Pancreas (tissue), 10 donors: ENCODE measurements at regions not wholly inside any gene's neighbourhood (a gene's known extent, or its start where the extent isn't known, plus 50 kb on each side); places are given as distances from the start of the nearest gene placed in this dataset.
"Not testable (repeated sequence)": the region's sequence is repeated elsewhere in the genome, so short reads cannot be mapped to it uniquely, and the experiment has no call there.

Experiments
- ATAC-seq, 4 donors: fragments of 200-7000 bp; cut with Tn5 transposase; one replicate each; pipeline versions ENCODE4 v1.8.0 to v1.9.1; 2020; ENCODE audit warnings: mild to moderate bottlenecking in 4 of 4, moderate library complexity in 4 of 4
- DNase-seq, 6 donors: peaks; one replicate each; pipeline ENCODE4 v3.0.0-alpha.2; 2020
- FAIRE-seq: peaks from 2 replicates; lab custom pipeline; 2012; peaks lifted over from hg19 to GRCh38; lab: Jason Lieb, UNC
- H3K27ac ChIP-seq, 4 donors: fragments of 200-600 bp; sonication (generic); 1 replicate in 3 of 4; 2 replicates in 1 of 4; pipeline versions ENCODE4 v1.5.0 to v1.8.0; 2020
- H3K27me3 ChIP-seq, 4 donors: fragments of 200-600 bp; one replicate each; pipeline ENCODE4 v1.8.0; 2021
- H3K36me3 ChIP-seq, 3 donors: fragments of 200-600 bp; sonication (generic) in 1 of 3; one replicate each; pipeline versions ENCODE4 v1.5.0 to v1.8.0; 2020 to 2021
- H3K4me1 ChIP-seq, 3 donors: fragments of 200-600 bp; one replicate each; pipeline ENCODE4 v1.8.0; 2021
- H3K4me3 ChIP-seq, 4 donors: fragments of 200-600 bp; sonication (generic) in 2 of 4; one replicate each; pipeline versions ENCODE4 v1.5.0 to v1.8.0; 2020 to 2021
- H3K9me3 ChIP-seq, 4 donors: fragments of 200-600 bp; one replicate each; pipeline ENCODE4 v1.8.0; 2021
- WGBS, 2 donors: extraction: QIAGEN DNeasy Blood & Tissue Kit; methylation state at CpG; one replicate each; pipeline ENCODE4 v1.1.7; 2013; 5-methylcytosine and 5-hydroxymethylcytosine counted together
- intact Hi-C, 3 donors: fragments of 100-400 bp; cut with DNase I; formaldehyde crosslinking; loops; one replicate each; pipeline versions ENCODE4 v1.11.1 to v1.14.2; 2022
- TF ChIP-seq, protein P1 (sequence below), 4 donors: fragments of 200-600 bp; sonication (generic) in 3 of 4; IDR thresholded peaks; one replicate each; pipeline versions ENCODE4 v1.5.0 to v1.8.0; 2021; ENCODE audit warnings: antibody characterized with exemption in 4 of 4
- donor health status: healthy with polysubstance abuse.
- donor health status: DM: no; HTN: no; CAD: no; lungs with moderate emphysema.
- donor health status: DM: no; HTN: no; CAD: no.
- donor health status: control.
- donor health status: control.
- donor health status: Bipolar disorder and iron deficiency.
- donor health status: DM: yes; HTN: yes; CAD: no.
- donor health status: DM: no; HTN: no; CAD: no.
- donor health status: DM: no; HTN: no; CAD: no.
- donor health status: DM: yes; HTN: yes; CAD: no.

DNA sequence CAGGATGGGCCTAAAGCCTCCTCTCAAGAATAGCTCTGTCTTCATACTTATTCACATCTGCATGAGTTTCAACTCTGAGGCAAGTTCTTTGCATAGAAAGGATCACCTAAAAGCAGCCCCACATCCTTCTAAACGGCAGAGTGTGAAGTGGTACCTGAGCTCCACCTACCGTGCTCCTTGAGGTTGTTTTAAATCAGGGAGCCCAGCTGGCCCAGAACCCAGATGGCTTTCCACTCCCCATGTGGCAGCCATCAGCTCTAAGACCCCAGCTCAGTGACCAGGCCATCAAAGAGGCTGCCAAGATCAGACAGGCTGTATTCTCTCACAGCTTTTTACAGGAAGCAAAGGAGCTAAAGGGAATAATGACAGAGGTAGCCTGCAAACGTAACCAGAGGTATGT lies 299.3 kb downstream of the RASEF start:
- H3K9me3 ChIP-seq = no peaks in the 10 kb centered on the region
- H3K27me3 ChIP-seq = no peaks in the 10 kb centered on the region
- TF ChIP-seq, protein P1, sequence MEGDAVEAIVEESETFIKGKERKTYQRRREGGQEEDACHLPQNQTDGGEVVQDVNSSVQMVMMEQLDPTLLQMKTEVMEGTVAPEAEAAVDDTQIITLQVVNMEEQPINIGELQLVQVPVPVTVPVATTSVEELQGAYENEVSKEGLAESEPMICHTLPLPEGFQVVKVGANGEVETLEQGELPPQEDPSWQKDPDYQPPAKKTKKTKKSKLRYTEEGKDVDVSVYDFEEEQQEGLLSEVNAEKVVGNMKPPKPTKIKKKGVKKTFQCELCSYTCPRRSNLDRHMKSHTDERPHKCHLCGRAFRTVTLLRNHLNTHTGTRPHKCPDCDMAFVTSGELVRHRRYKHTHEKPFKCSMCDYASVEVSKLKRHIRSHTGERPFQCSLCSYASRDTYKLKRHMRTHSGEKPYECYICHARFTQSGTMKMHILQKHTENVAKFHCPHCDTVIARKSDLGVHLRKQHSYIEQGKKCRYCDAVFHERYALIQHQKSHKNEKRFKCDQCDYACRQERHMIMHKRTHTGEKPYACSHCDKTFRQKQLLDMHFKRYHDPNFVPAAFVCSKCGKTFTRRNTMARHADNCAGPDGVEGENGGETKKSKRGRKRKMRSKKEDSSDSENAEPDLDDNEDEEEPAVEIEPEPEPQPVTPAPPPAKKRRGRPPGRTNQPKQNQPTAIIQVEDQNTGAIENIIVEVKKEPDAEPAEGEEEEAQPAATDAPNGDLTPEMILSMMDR (IDR thresholded peaks at IDR 0.05) = no peak
- no peaks in the 10 kb centered on the region for H3K4me1 ChIP-seq
- intact Hi-C loops = no loop called here
- ATAC-seq = peak in 1 of 4 donors; percentile 30
- DNase-seq = no peak
- H3K4me3 ChIP-seq = no peak overlapping the region
- no peak overlapping the region for H3K27ac ChIP-seq
- no peaks in the 10 kb centered on the region for H3K36me3 ChIP-seq
- WGBS, 2 donors = 21 to 23% methylated on average over 3 of the region's 3 CpGs
- FAIRE-seq = no peak

DNA sequence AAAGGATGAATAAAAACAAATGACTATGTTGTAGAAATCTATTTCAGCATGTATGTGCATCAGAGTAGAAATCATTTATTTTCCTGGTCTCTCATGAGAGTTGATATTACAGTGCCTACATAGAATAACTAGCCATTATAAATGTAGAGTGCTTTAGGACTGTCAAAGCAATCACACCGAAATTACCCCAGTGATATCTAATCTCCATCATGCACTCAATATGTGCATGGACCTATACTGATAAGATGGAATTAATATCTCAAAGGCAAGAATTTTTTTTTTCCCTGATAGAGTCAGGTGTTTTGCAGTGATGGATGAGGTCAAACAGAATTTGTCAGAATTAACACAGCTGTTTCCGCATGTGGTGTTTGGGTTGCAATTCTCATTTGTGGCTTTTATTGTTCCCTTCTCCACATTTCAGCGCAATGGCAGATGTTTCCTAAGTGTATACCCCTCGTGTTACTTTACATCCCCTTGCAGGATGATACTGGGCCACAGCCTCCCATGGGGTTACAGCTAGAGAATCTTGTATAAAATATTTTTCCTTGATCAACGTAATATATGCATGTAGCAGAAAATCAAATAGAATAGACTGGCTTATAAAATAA lies 298.8 kb downstream of the RASEF start:
- Histone ChIP-seq H3K9me3 (no peaks in the 10 kb centered on the region), H3K27me3 (no peaks in the 10 kb centered on the region), H3K36me3 (no peaks in the 10 kb centered on the region), H3K4me3 (no peak overlapping the region), H3K4me1 (no peaks in the 10 kb centered on the region), H3K27ac (no peak overlapping the region)
- DNase-seq = no peak
- intact Hi-C loops = no loop called here
- TF ChIP-seq, protein P1 (IDR thresholded peaks at IDR 0.05) = no peak
- no peak for ATAC-seq
- 21% methylated on average over 5 of the region's 5 CpGs for WGBS, 2 donors
- no peak for FAIRE-seq

- ATAC-seq, H3K9me3 ChIP-seq, DNase-seq, FAIRE-seq, H3K36me3 ChIP-seq, H3K27ac ChIP-seq, H3K4me3 ChIP-seq, intact Hi-C loops, H3K27me3 ChIP-seq, H3K4me1 ChIP-seq: not testable (repeated sequence)
- WGBS, 2 donors = 63 to 75% methylated on average over 18 to 19 of the region's 20 CpGs
These were observed 288.2 kb downstream of the RASEF start for GRCh38 chr9:82774707-82775231.

DNA sequence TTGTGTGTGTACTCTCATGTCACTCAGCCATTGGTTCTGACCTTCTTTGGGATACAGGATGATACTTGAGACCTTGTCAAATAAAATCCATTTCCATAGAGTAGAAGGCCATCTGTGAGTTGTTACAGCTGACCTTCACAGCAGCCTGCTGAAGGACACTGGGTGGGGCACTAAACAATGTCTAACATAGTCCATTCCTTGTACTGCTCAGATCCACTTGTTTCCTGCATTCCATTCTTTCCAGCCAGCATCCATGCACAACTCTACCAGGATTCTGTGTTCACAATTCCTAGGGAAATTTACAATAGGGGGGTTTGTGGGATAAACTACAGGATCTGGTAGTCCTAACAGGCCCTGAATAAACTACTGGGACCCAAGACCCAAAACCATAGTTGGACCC lies 286.4 kb downstream of the RASEF start:
- DNase-seq (no peak), ATAC-seq (no peak), FAIRE-seq (no peak)
- H3K4me3 ChIP-seq = no peak overlapping the region
- TF ChIP-seq, protein P1 (IDR thresholded peaks at IDR 0.05) = no peak
- H3K36me3 ChIP-seq = no peaks in the 10 kb centered on the region
- no peak overlapping the region for H3K27ac ChIP-seq
- H3K27me3 ChIP-seq = no peaks in the 10 kb centered on the region
- H3K4me1 ChIP-seq = no peaks in the 10 kb centered on the region
- no peaks in the 10 kb centered on the region for H3K9me3 ChIP-seq
- intact Hi-C loops = no loop called here

DNA sequence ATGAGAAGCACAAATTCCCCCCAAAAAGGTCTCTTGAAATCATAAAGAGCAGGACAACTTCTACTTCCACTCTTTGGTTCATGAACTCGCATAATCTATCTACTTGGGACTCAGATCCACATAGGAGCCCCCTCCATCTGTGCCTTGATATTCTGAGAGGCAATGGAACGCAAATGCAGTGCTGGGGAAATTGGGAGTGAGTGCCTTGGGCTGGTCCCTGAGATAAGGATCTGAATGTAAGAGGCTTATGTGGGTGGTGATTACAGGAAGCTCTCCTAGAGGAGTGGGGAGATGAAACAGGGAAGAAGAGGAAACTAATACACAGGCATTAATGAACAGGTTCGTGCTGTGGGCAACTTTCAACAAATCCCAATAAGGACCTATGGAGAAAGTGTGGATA lies 285.6 kb downstream of the RASEF start:
- 65 to 74% methylated on average over 3 of the region's 3 CpGs for WGBS, 2 donors
- Histone ChIP-seq H3K27ac (no peak overlapping the region), H3K4me1 (no peaks in the 10 kb centered on the region), H3K36me3 (no peaks in the 10 kb centered on the region), H3K27me3 (no peaks in the 10 kb centered on the region), H3K9me3 (no peaks in the 10 kb centered on the region), H3K4me3 (no peak overlapping the region)
- TF ChIP-seq, protein P1 (IDR thresholded peaks at IDR 0.05) = no peak
- intact Hi-C loops = no loop called here
- FAIRE-seq (no peak), DNase-seq (no peak), ATAC-seq (no peak)

DNA sequence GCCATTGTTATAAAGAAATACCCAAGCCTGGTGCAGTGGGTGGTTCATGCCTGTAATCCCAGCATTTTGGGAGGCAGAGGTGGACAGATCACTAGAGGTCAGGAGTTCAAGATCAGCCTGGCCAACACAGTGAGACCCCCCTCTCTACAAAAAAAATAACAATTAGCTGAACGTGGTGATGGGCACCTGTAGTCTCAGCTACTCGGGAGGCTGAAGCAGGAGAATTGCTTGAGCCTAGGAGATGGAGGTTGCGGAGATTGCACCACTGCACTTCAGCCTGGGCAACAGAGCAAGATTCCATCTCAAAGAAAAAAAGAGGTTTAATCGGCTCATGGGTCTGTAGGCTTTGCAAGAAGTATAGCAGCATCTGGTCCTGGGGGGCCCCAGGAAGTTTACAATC lies 284.0 kb downstream of the RASEF start:
- H3K36me3 ChIP-seq, H3K4me3 ChIP-seq, DNase-seq, ATAC-seq, H3K4me1 ChIP-seq, intact Hi-C loops, H3K27me3 ChIP-seq, H3K27ac ChIP-seq, H3K9me3 ChIP-seq, FAIRE-seq: not testable (repeated sequence)
- WGBS, 2 donors = 60 to 76% methylated on average over 4 of the region's 4 CpGs
